Choroid plexus epithelial cell (primary cell): ENCODE measurements at regions not wholly inside any gene's neighbourhood (a gene's known extent, or its start where the extent isn't known, plus 50 kb on each side); places are given as distances from the start of the nearest gene placed in this dataset.

Experiments
- DNase-seq: peaks from one replicate; pipeline ENCODE4 v3.0.0-alpha.2; 2010; ENCODE audit warnings: low read depth
- H3K4me3 ChIP-seq: 2 replicates; pipeline ENCODE4 v1.5.1; 2011; ENCODE audit warnings: low read depth, mild to moderate bottlenecking, control low read depth, low read length, moderate library complexity
- CTCF ChIP-seq: conservative IDR thresholded peaks from 2 replicates; pipeline ENCODE4 v1.5.1; 2011; ENCODE audit warnings: low read depth, mild to moderate bottlenecking, control low read depth, inconsistent platforms, low read length, moderate library complexity

GRCh38 chr3:63034101-63034500 lies 158.9 kb upstream of the CADPS start:
- no peak overlapping the region for H3K4me3 ChIP-seq
- DNase-seq, result no peak
- no peak for TF ChIP-seq CTCF

GRCh38 chr3:63037116-63037515 lies 161.9 kb upstream of the CADPS start:
- no peak overlapping the region for H3K4me3 ChIP-seq
- DNase-seq, result no peak
- no peak for TF ChIP-seq CTCF

DNA sequence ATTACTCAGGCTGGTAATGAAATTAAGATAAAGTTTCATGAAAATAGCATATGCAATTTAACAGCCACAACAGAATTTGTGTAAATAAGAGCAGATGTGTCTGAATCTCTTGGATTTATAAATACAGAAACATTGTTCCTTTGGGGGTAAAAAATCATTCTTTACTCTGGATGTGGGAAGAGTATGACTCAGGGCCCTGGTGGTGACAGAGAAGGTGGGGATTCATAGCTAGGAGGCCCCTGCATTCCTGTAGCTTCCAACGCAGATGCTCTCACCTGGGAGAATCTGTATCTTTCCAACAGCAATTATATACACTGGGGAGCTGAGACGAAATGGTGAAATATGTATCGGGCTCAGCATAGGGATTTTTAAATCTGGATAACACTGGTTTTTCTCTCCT lies 167.6 kb upstream of the CADPS start:
- no peak overlapping the region for H3K4me3 ChIP-seq
- no peak for DNase-seq
- TF ChIP-seq CTCF, result no peak

DNA sequence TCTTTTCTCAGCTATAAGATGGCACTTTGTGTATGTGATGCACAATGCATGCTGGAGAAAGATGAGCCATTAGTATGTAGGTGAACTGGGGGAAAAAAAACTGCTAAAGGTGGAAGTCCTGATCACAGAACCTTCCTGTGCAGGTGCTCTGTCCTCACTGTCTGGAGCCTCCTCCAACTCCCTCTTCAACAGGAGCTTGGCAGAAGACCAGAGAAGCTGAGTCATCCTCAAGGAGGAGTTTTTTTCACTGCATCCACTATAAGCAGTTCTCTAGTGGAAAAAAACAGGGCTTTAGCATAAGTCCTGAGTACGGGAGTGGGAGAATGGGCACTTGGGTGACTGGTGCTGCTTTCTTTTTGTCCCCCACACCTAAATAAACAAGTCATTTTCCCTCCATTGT lies 168.4 kb upstream of the CADPS start:
- DNase-seq, result no peak
- H3K4me3 ChIP-seq, result no peak overlapping the region
- no peak for TF ChIP-seq CTCF

DNA sequence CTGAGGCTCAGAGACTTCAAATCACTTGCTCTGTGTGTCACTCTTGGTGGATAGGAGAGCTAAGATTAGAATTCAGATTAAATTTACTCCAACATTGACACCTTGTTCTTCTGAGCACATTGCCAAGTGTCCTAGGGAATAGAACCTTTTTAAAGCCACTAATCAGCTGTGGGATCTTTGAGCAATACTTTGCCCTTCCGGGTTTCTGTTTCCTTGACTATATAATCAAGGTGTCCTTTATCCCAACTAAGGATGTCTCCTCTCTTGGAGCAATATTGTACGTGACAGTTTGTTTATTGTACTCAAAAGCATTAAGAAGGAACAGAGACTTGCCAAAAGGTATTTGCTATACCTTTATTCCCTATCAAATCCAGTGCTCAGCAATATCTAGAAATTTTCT lies 170.9 kb upstream of the CADPS start:
- DNase-seq, result no peak
- no peak overlapping the region for H3K4me3 ChIP-seq
- TF ChIP-seq CTCF, result no peak

DNA sequence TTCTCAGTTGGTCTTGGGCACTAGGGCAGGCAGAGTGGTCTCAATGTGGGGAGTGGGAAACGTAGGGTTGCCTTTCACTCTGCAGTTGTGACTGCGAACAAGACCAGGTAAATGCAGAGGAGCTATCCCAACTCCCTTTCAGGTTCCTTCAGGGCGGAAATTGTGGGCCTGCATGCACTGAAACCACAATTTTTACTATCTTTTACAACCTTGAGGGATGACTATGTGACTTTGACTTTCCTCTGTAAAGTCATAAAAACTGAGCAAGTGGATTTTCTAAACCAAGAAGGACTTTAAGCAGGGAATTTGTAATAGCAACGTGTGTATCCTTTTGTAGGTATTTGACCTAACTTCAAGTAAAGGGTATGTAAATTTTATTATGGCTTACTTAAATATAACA lies 171.4 kb upstream of the CADPS start:
- no peak overlapping the region for H3K4me3 ChIP-seq
- no peak for TF ChIP-seq CTCF
- DNase-seq, result no peak

- DNase-seq, result no peak
- no peak for TF ChIP-seq CTCF
Measured at GRCh38 chr3:63047068-63047467, 171.9 kb upstream of the CADPS start.

More at GRCh38 chr3:63047068-63047467, 171.9 kb upstream of the CADPS start:
- H3K4me3 ChIP-seq, result no peak overlapping the region
